Stimulated activated CD4-positive, alpha-beta T cell treated with anti-CD3 and anti-CD28 coated beads, Interleukin-2, amount 100 ng/mL, for 24 hours (primary cell): ENCODE measurements at regions not wholly inside any gene's neighbourhood (a gene's known extent, or its start where the extent isn't known, plus 50 kb on each side); places are given as distances from the start of the nearest gene placed in this dataset.
"Not testable (repeated sequence)": the region's sequence is repeated elsewhere in the genome, so short reads cannot be mapped to it uniquely, and the experiment has no call there.

Experiments used
- DNase-seq, 2 donors: peaks; one replicate each; pipeline ENCODE4 v3.0.0-alpha.2; 2020

DNA sequence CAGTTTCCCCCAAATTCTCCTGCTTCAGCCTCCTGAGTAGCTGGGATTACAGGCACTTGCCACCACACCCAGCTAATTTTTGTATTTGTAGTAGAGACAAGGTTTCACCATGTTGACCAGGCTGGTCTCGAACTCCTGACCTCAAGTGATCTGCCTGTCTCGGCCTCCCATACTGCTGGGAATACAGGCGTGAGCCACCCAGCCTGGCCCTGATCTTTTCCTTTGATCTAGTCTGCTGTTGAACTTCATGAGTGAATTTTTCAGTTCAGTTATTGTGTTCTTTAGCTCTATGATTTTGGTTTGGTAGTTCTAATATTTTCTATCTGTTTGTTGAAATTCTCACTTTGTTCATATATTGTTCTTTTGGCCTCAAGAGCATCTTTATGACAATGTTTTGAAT lies 83.4 kb upstream of the RAP2C start:
- DNase-seq, result not testable (repeated sequence)

DNA sequence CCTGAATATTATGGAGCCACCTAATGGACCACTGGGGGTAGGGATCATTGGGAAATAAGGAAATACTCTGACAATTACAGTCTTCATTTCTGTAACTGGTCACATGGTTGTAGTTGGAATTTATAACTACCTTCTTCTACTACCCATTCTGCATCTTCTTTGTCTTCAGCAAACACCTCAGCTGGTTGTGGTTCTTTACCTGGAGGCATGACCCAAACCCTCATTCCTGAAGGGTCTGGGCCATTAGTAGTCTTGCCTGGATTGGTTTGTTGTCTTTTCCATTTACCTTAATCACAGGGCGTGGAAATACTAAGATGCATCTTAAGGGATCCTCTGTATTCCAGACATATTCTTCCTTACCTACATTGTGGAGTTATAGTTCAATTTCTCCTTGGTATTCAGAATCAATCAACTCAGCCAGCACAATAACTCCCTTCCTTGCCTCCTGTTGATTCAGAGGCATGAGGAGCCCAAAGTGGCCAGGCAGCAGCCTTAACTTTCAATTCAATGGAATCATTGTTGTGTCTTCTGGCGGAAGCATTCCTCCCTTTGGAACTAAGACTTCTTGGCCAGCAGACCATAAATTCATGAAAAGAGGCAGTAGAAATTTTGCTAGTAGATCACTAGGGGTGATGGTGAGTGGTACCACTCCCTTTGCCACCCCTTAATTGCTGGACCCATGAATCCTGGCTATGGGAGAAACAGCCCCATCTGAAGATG lies 75.7 kb upstream of the RAP2C start:
- no peak for DNase-seq

DNA sequence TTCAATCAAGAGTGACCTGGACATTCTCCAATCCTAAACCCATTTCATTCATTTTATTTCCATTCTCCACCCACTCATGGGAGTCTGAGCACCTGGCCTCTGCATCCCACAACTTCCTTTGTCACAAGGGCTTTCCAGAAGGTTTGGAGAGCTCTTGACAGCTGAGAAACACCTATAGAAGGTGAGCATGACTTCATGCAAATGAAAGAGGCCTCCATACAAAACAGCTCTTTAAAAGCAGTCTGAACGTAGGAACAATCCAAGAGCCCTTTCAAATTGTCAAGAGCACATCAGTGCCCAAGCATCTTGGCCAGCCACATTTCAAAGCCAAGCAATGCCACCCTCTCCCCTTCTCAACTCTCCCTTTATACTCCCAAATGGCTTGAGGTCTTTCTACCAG lies 74.9 kb upstream of the RAP2C start:
- no peak for DNase-seq

DNA sequence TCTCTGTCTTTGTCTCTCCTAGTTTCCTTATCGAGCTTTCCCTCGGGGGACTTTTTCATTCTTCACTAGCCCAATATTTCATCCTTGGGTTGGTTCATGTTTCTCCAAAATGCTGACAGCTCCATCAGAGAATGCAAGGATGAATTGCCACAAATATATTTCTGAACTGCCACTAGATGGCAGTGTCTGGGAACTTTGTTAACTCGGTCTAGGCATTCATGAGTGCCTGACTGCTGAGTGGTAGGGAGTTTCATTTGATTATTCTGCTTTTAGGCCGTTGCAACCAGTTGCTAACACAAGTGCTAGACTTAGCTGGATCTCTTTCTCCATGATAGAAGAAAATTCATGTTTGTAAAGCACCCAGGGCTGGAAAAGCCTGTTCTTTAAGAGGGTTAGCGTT lies 73.5 kb upstream of the RAP2C start:
- peak in 1 of 2 donors; percentile 17 for DNase-seq

- no peak for DNase-seq
Measured at GRCh38 chrX:132277953-132278614, 58.8 kb upstream of the RAP2C start.

GRCh38 chrX:132272826-132273225 lies 53.6 kb upstream of the RAP2C start:
- DNase-seq, result no peak

DNA sequence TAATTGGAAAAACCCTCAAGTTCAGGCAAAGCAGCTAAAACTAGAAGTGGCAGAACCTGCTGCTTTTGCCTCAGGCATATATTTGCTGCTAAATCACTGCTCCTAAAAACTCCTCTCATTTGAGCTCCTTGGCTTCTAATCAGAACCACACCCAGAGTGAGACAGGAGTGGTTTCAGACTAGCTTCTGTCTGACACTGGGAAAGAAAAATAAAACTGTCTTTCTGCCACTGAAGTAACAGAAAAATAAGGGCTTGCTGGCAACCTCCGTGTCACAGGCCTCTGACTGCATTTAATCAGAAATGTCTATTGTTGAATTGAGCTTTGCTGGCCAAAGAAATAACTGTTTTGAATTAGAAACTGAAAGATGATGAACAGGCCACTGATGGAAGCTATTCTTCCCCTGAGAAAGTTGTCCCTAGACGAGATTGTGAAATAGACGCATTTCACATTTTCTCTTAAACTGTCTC lies 52.1 kb upstream of the RAP2C start:
- DNase-seq, result no peak

DNA sequence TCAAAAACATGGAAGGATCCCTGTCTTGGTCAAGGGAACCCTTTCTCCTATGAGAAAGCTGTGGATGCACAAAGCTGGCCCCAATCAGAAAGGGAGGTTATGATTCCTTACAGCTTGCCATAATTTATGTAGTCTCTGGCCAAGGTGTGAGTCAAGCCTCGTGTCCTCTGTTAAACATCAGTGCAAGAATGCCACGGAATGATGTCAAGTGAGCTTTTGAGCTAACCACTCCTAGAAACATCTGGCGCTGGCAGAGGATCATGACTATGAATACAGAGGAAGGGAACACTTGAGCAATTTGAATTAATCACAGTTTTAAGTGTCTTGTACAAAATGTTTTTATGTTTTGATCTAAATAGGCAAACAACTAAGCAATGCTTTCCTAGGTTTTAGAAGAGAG lies 51.5 kb upstream of the RAP2C start:
- DNase-seq, result no peak

GRCh38 chrX:132270021-132270420 lies 50.8 kb upstream of the RAP2C start:
- no peak for DNase-seq
